HL-60 (cell line): ENCODE measurements at regions not wholly inside any gene's neighbourhood (a gene's known extent, or its start where the extent isn't known, plus 50 kb on each side); places are given as distances from the start of the nearest gene placed in this dataset.

Experiments used
- CTCF ChIP-seq: IDR thresholded peaks from one replicate; pipeline ENCODE4 v1.5.1; 2011; ENCODE audit warnings: low read length, control low read depth, inconsistent platforms; ENCODE audit not compliant: insufficient read depth
- GABPA ChIP-seq: IDR thresholded peaks from 2 replicates; pipeline ENCODE4 v1.6.1; 2012; ENCODE audit warnings: low read depth
- POLR2AphosphoS5 ChIP-seq: IDR thresholded peaks from 2 replicates; pipeline ENCODE4 v1.6.1; 2012; ENCODE audit warnings: low read depth
- TF ChIP-seq, protein P1 (sequence below): IDR thresholded peaks from 2 replicates; pipeline ENCODE4 v1.6.1; 2012; ENCODE audit warnings: low read depth; ENCODE audit not compliant: insufficient replicate concordance

DNA sequence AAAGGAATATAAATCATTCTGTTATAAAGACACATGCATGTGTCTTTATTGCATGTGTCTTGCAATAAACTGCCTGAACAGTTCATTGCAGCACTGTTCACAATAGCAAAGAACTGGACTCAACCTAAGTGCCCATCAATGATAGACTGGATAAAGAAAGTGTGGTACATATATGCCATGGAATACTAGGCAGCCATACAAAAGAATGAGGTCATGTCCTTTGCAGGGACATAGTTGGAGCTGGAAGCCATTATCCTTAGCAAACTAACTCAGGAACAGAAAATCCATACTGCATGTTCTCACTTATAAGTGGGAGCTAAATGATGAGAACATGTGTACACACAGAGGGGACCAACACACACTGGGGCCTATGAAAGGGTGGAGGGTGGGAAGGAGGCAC, 63.7 kb upstream of the CHD1 start:
- TF ChIP-seq CTCF (no peak), POLR2AphosphoS5 (no peak), GABPA (no peak)
- TF ChIP-seq, protein P1, sequence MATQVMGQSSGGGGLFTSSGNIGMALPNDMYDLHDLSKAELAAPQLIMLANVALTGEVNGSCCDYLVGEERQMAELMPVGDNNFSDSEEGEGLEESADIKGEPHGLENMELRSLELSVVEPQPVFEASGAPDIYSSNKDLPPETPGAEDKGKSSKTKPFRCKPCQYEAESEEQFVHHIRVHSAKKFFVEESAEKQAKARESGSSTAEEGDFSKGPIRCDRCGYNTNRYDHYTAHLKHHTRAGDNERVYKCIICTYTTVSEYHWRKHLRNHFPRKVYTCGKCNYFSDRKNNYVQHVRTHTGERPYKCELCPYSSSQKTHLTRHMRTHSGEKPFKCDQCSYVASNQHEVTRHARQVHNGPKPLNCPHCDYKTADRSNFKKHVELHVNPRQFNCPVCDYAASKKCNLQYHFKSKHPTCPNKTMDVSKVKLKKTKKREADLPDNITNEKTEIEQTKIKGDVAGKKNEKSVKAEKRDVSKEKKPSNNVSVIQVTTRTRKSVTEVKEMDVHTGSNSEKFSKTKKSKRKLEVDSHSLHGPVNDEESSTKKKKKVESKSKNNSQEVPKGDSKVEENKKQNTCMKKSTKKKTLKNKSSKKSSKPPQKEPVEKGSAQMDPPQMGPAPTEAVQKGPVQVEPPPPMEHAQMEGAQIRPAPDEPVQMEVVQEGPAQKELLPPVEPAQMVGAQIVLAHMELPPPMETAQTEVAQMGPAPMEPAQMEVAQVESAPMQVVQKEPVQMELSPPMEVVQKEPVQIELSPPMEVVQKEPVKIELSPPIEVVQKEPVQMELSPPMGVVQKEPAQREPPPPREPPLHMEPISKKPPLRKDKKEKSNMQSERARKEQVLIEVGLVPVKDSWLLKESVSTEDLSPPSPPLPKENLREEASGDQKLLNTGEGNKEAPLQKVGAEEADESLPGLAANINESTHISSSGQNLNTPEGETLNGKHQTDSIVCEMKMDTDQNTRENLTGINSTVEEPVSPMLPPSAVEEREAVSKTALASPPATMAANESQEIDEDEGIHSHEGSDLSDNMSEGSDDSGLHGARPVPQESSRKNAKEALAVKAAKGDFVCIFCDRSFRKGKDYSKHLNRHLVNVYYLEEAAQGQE: no peak
